Cardiac muscle cell (in vitro differentiated cells and primary cell): ENCODE measurements at regions not wholly inside any gene's neighbourhood (a gene's known extent, or its start where the extent isn't known, plus 50 kb on each side); places are given as distances from the start of the nearest gene placed in this dataset.

Experiments used
- DNase-seq, 2 donors: peaks; one replicate each; pipeline versions ENCODE4 v3.0.0 to v3.0.0-alpha.2; 2010 to 2017; ENCODE audit warnings: low read depth in 1 of 2, low spot score in 1 of 2
- H3K27ac ChIP-seq: fragments of 200-600 bp; sonication (generic); 2 replicates; pipeline ENCODE4 v1.5.1; 2016
- H3K27me3 ChIP-seq: fragments of 200-600 bp; sonication (generic); 2 replicates; pipeline ENCODE4 v1.6.0; 2016; ENCODE audit warnings: control low read depth
- H3K36me3 ChIP-seq: fragments of 200-600 bp; sonication (generic); 2 replicates; pipeline ENCODE4 v1.5.1; 2016; ENCODE audit warnings: control low read depth
- H3K4me1 ChIP-seq: fragments of 200-600 bp; sonication (generic); 2 replicates; pipeline ENCODE4 v1.8.1; 2017; ENCODE audit warnings: low read depth, mild to moderate bottlenecking, mixed run types
- H3K4me3 ChIP-seq: fragments of 200-600 bp; sonication (generic); 2 replicates; pipeline ENCODE4 v1.5.1; 2016; ENCODE audit warnings: mild to moderate bottlenecking
- H3K9me3 ChIP-seq: fragments of 200-600 bp; sonication (generic); 2 replicates; pipeline ENCODE4 v1.5.1; 2017; ENCODE audit warnings: low read depth, mild to moderate bottlenecking, control low read depth
- CTCF ChIP-seq: IDR thresholded peaks from 2 replicates; pipeline ENCODE4 v1.5.1; 2012; ENCODE audit warnings: low read depth, mild to moderate bottlenecking, low read length

- TF ChIP-seq CTCF: no peak
- H3K4me3 ChIP-seq: no peak overlapping the region
- H3K9me3 ChIP-seq: no peaks in the 10 kb centered on the region
- H3K4me1 ChIP-seq: no peaks in the 10 kb centered on the region
- no peak for DNase-seq
- H3K27ac ChIP-seq: no peak overlapping the region
- no peaks in the 10 kb centered on the region for H3K27me3 ChIP-seq
- H3K36me3 ChIP-seq: no peaks in the 10 kb centered on the region
These were observed 91.6 kb upstream of the ANKRD1 start for GRCh38 chr10:91012502-91012901.

DNA sequence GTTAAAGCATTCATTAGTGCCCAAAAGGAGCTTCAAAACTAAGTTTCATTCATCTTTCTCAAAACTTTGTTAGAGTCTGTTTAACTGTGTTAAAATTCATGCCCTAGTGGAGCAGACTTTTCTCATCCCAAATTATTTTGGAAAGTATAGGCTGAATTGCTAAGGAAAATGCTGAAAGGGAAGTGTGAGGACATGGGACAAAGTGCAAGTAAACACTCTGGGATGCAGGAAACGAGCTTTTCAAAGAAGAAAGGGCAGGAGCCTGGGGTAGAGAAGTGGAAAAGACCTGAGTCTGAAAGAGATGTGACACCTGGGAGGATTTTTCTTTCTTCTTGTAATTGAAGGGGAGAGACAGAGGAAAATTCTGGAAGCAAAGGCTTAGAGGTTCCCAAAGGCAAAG, 93.1 kb upstream of the ANKRD1 start:
- TF ChIP-seq CTCF: no peak
- DNase-seq: no peak
- Histone ChIP-seq H3K4me1 (no peaks in the 10 kb centered on the region), H3K9me3 (no peaks in the 10 kb centered on the region), H3K4me3 (no peak overlapping the region), H3K27ac (no peak overlapping the region), H3K27me3 (no peaks in the 10 kb centered on the region), H3K36me3 (no peaks in the 10 kb centered on the region)

- Histone ChIP-seq H3K27me3 (no peaks in the 10 kb centered on the region), H3K36me3 (no peaks in the 10 kb centered on the region), H3K4me1 (peaks cover 5% of the 10 kb centered on the region), H3K27ac (no peak overlapping the region), H3K9me3 (no peaks in the 10 kb centered on the region), H3K4me3 (no peak overlapping the region)
- TF ChIP-seq CTCF: no peak
- DNase-seq: no peak
These were observed 96.3 kb upstream of the ANKRD1 start for GRCh38 chr10:91017198-91017597.

GRCh38 chr10:91021901-91022300, 101.0 kb upstream of the ANKRD1 start:
- H3K27me3 ChIP-seq: no peaks in the 10 kb centered on the region
- TF ChIP-seq CTCF: no peak
- H3K36me3 ChIP-seq: no peaks in the 10 kb centered on the region
- H3K27ac ChIP-seq: peak overlapping the region; percentile 85
- no peak overlapping the region for H3K4me3 ChIP-seq
- DNase-seq: no peak
- H3K4me1 ChIP-seq: peaks cover 25% of the 10 kb centered on the region
- H3K9me3 ChIP-seq: no peaks in the 10 kb centered on the region

- Histone ChIP-seq H3K36me3 (no peaks in the 10 kb centered on the region), H3K4me1 (peaks cover 25% of the 10 kb centered on the region), H3K9me3 (no peaks in the 10 kb centered on the region), H3K4me3 (no peak overlapping the region), H3K27ac (peak overlapping the region; percentile 85), H3K27me3 (no peaks in the 10 kb centered on the region)
- TF ChIP-seq CTCF: no peak
- DNase-seq: peak in 1 of 2 donors; percentile 48
These were observed 101.5 kb upstream of the ANKRD1 start for GRCh38 chr10:91022390-91022789.
